Eye (tissue), 1 donor: ENCODE measurements at regions not wholly inside any gene's neighbourhood (a gene's known extent, or its start where the extent isn't known, plus 50 kb on each side); places are given as distances from the start of the nearest gene placed in this dataset.
A peak's percentile ranks its signal among the peaks of the same experiment; 100 is the strongest.
"Not testable (repeated sequence)": the region's sequence is repeated elsewhere in the genome, so short reads cannot be mapped to it uniquely, and the experiment has no call there.

Source experiments
- DNase-seq: peaks from one replicate; pipeline ENCODE4 v3.0.0-alpha.2; 2015

DNA sequence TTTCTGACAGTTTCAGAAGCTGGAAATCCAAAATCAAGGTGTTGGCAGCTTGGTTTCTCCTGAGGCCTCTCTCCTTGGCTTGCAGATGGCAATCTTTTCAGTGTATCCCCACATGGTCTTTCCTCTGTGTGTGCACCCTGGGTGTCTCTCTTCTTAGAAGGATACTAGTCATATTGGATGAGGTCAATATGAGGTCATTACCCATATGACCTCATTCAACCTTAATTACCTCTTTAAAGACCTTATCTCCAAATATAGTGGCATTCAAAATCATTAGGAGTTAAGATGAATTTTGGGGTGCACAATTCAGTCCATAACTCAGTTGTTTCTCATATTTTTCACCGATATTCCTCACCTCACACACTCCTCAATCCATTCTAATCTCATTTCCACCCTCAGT is 92.4 kb upstream of the TGM3 start:
- no peak for DNase-seq

DNA sequence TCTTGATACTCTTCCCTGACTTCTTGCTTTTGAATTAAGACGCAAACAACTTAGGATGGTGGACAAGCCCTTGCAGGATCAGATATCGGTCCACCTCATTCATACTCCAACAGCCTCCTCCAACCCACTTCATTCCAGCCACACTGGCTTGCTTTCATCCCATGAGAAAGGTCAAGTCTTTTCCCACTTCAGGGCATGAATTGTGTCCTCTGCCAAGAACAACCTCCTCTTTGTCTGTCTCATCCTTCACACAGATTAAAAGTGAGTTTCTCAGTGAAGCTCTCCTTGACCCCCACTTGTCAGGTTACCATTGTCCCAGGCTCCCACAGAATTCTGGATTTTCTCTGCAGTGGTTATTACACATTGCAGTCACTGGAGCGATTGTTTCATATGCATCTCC is 91.8 kb upstream of the TGM3 start:
- no peak for DNase-seq

DNA sequence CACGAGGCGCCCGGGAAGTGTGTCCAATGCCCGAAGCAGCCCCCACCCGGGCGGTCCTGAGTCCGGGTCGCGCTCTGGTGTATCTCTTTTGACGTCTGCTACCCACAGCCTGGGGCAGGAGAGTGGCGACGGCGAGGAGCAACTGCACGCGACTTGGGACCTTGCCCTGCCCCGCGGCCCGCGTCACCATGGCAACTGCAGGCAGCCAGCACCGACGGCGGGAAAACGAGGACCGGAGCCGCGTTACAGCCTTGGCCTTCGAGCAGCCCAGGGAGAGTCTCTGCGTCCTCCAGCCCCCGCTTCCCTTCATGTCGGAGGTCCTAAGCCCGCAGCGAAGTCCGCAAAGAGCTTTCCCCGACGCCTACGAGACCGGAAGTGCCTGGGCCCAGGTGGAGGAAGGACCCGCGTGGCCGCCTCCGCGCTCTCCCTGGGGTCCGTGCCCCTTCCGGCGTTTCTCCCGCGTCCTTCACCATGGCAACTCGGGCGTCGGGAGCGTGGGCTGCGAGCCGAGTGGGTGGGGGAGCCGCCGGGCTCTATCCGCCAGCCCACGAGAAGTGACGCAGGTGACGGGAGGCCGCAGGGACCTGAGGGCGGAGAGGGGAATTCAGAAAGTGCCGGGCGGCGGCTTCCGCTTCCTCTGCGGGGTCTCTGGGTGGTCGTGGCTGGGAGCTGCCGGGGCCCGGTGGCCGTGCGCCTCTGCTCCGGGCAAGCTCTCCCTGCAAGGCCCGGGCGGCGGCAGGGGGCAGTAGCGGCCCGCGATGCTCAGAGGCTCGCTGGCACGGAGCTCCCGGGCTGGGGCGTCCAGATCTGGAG is 88.6 kb upstream of the TGM3 start:
- peak; percentile 92 for DNase-seq

DNA sequence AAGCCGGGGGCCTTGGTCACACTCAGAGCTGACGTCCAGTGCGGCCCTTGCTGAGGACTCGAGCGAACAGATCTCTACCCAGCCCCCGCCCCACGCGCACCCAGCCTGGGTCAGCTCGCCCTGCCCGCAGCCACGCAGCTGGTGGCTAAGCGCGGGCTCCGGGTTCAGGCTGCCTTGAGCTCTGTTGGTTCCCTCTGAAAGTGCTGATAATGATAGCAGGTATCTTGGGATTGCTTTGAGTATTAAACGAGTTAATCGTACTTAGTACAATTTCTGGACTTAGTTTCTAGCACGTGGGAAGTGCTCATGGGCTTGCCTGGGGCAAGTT is 88.1 kb upstream of the TGM3 start:
- DNase-seq = no peak

DNA sequence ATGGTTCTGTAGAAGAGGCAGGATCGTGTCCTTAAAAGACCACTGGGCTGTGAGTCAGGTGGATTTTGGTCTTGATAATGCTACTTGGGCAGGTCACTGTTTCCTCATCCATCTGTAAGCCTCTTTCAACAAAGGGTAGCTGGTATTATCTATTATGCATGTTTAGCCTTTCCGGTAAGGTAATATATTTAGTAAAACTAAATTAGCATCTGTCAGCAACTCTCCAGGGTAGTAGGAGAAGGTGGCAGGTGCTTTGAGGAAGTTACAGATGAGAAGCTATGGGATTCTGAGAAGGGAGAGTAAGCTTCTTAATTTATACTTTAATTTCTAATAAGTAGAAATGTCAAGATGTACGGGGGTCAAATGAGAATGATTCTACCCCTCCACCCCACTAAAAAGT is 86.9 kb upstream of the TGM3 start:
- no peak for DNase-seq

DNA sequence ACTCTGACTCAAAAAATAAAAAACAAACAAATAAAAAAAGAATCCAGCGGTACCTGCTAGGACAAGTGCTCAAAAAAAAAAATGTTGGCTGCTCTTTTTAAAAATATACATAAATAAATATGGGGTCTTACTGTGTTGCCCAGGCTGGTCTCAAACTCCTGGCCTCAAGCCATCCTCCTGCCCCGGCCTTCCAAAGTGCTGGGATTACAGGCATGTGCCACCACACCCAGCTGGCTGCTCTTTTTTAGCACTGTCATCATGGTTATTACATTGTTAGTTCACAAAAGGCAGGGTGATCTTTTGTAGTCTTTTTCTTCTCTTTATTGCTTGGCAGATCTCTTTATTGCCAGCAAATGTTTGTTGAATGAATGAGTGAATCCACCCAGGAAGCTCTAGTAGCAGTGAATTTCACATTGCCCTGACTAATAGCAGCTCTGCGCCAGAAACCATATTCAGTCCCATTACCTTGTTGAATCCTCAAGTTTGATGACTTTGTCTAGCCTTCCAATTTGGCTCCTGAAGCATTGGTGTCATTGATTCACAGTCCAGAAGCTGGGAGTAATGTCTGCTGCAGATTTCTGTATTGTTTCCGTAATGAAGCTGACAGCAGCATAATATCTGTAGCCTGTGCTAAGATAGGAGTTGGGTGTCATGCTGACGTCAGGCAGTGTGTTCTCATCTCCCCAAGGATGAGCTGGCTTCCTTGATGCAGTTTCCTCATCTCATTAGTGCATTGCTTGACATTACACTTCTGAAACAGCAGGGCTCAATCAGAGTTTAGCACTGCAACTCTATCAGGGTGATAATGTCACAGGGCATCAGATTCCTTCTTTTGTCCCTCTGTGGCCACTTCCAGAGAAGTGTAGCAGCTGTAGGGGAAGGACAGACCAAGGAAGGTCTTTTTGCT is 84.9 kb upstream of the TGM3 start:
- DNase-seq = peak; percentile 20

DNA sequence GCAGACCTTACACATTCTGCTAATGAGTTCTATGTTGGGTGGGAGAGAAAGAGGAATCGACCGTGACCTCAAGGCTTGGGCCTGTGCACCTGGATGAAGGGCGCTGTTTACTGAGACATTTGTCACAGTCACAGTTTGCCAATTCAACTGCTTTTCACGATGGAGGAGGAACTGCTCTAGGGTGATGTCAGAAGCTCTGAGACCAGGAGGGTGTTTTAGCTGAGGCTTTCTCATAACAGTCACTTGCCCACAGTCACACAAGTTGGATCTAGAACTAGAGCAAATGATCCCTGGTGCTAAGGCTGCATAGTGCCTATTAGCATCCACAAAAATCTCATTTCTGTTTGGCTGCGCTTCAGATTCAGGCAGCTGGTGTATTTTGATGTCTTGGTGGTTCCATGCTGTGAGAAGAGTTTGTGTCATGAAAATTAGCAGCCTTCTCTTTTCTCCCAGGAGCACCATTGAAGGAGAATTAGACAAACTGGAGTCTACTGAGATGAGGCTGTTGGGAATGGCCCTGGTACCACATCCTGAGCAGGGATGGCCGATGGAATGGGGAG is 83.3 kb upstream of the TGM3 start:
- no peak for DNase-seq

DNA sequence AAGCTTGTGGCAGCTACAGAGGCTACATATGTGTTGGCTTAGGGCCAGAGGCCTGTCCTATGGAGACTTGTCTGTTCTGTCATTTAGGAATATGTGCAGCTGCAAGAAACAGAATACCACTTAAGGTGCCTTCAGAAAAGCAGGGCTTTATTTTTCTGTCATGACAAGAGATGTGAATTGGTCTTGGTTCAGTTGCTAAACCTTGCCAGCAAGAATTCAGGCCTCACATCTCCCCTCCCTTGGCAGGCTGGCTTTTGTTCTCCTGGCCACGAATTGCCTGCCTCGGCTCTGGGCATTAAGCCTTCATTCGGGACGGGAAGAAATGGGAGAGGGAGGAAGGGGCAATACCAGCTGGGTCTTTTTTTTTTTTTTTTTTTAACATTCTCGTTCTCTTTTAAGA is 82.4 kb upstream of the TGM3 start:
- no peak for DNase-seq

DNA sequence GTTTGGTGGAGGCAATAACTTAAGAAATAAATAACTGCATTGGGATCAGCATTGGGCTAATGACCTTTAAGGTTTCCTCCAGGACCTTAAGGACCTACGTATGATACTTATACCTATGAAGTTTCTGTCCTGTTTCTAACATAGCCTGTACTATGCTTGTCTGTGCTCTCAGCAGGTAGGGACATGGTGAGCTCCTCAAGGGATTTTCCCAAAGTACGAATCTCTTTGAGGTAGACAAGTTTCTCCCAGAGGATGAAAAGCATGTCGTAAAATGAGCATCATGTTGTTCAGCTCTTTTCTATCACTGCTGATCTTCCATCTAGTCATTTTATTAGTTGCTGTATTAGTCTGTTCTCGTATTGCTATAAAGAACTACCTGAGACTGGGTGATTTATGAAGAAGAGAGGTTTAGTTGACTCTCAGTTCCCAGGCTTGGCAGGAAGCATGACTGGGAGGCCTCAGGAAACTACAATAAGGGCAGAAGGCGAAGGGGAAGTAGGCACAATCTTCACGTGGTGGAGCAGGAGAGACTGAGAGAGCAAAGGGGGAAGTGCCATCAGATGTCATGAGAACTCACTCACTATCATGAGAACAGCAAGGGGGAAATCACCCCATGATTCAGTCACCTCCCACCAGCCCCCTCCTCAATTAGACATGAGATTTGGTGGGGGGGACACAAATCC is 77.8 kb upstream of the TGM3 start:
- DNase-seq = no peak

DNA sequence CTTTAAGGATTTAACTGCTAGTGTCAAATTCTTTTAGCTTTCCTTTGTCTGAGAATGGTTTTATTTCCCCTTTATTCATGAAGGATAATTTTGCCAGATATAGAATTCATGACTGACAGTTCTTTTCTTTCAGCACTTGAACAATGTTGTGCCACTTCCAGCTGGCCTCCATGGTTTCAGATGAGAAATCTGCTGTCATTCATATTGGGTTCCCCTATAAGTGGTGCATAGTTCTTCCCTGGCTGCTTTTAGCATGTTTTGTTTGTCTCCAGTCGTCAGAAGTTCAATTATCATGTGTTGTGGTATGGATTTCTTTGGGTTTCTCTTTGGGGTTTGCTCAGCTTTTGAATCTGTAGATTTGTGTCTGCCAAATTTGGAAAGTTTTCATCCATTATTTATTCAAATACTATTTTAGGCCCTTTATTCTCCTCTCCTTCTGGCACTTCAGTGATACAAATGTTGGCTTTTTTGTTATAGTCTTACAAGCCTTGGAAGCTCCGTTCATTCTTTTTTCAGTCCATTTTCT is 76.3 kb upstream of the TGM3 start:
- DNase-seq = no peak

DNA sequence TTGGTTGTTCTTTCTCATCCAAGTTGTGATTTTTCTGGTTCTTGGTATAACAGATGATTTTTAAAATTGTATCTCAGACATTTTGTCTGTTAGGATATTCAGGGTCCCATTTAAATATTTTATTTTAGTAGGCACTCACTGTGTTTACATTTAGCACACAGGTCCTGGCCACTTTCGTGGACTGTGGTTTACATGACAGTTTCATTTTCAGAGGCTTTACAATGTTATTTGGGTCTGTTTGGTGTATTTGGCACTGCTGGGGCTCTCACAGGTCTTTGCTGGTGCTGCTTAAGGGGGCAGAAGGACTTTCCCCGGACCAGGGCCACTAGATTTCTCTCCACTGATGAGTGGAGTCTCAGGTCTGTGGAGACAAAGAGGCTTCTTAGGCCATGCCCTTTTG is 75.5 kb upstream of the TGM3 start:
- DNase-seq = no peak

DNA sequence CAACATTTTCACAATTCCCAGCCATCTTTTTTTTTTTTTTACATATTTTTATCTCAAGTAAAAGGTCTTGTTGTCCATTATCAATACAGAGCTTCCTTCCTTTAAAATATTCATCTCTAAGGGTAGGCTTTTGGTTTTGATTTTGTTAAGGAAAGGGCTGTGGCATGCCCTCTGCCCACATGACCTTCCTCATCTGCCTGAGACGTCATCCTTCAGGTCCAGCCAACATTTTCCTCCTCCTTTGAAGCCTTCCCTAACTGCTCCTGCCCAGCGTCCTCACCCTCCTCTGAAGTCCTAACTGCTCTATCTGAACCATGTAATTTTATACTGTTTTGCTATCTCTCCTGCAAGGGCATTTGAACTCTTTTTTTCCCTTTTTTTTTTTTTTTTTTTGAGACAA is 73.9 kb upstream of the TGM3 start:
- DNase-seq = no peak

DNA sequence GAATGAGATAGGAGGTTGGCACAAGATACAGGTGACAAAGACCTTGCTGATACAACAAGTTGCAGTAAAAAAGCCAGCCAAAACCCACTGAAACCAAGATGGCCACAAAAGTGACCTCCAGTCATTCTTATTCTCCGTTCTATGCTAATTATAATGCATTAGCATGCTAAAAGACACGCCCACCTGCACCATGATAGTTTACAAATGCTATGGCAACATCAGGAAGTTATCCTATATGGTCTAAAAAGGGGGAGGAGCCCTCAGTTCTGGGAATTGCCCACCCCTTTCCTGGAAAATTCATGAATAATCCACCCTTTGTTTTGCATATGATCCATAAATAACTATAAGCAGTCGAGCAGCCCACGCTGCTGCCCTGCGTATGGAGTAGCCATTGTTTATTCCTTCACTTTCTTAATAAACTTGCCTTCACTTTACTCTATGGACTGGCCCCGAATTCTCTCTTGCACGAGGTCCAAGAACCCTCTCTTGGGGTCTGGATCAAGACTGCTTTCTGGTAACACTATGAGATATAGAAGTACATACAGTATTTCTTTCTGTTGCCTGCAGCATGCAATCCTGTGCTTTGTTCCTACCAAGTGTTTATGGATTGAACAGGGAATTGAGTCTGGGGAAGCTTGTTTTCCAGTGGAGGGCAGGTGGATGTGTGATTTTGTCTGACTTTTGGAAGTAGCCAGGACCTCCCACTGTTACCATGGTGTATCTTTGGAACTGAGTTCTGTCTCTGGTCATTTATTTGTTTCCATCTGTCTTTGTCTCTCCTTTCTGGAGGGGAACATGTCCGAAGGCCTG is 72.0 kb upstream of the TGM3 start:
- DNase-seq = no peak

DNA sequence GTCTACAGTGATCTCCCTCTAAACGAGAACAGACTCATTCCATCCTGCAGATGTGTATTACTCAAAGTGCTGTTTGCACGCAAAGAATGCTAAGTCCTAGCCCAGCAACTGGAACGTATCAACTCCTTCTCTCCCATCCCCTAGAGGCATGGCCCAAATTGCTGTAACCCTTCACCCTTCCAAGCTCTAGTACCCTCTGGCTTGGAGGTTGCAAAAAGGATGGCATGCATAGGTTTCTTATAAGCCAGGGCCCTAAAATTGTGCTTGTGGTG is 71.5 kb upstream of the TGM3 start:
- DNase-seq = no peak

DNA sequence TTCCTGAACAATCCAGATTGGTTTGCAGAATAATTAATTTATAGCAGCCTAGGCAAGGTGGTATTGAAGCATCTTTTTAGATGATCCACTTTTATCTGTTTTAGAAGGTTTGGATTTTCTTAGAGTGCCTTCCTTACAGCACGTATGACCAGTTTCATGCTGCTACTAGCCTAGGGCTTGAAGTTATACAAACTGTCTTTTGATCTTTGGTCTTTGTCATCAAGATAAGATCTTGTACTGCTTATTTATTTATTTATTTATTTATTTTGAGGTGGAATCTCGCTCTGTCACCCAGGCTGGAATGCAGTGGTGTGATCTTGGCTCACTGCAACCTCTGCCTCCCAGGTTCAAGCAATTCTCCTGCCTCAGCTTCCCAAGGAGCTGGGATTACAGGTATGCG is 68.5 kb upstream of the TGM3 start:
- not testable (repeated sequence) for DNase-seq

DNA sequence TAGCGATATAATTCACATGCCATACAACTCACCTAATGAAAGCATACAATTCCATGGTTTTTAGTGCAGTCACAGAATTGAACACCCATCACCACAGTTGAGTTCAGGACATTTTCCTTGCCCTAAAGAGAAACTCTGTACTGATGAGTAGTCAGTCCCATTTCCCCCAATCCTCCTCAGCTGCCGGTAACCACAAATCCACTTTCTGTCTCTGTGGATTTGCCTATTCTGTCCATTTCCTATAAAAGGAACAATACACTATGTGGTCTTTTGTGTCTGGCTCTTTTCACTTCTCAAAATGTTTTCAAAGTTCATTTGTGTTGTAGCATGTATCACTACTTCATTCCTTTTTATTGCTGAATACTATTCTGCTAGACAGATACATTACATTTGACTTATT is 67.9 kb upstream of the TGM3 start:
- DNase-seq = no peak

DNA sequence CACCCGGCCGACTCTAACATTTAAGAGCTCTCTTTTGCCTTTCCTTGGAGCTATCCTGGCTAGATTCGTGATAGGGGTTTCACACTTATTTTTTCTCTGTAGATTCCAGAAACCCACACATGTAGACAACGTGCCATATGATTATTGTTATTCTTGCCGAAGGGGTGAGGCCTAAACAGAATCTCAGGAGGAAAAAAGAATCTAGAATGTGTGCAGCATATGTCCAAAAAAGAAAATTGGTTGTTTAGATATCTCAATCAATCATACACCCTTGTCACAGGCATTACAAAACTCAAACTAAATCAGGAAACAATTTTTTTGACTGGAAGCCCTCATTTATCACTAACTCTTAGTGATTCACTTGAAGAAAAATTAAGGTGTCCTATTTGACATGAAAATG is 66.9 kb upstream of the TGM3 start:
- DNase-seq = no peak

DNA sequence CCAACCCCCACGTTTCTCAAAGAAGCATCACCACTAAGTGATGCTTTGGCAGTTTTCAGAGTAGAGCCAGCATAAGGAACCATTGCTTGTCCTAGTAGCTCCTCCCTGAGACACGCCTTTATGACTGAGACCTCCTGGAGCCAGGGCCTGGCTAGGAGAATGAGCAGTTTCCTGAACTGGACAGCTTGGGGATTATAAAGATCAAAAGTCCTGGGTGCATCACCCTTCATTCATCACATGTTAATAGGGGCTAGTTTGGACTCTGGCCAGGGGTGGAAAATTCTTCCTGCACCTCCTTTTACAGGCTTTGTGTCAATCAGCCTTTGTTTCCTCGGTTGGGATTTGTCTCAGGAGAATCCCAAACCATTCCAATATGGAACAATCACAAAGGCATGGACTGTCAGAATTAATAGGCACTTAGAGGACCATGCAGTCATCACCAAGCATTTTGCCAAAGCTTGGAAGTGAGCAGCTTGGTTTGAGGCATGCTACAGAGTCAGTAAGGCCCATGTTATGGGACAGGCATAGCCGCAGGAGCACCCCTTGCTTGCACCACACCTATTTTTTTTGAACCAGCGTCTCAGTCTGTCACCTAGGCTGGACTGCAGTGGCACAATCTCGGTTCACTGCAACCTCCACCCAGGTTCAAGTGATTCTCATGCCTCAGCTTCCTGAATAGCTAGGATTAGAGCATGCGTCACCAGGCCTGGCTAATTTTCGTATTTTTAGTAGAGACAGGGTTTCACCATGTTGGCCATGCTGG is 64.9 kb upstream of the TGM3 start:
- DNase-seq = no peak

DNA sequence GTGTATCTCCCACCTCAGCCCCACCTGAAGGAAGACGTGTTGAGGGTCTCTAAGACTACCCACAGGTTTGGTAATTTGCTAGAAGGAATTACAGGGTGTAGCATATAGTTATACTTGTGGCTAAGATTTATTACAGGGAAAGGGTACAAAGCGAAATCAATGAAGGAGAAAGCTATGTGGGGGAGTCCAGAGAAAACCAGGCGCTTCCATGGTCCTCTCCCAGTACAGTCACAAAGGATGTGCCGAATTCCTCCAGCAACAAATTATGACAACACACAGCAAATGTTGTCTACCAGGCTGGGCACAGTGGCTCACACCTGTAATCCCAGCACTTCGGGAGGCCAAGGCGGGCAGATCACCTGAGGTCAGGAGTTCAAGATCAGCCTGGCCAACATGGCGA is 64.1 kb upstream of the TGM3 start:
- no peak for DNase-seq

DNA sequence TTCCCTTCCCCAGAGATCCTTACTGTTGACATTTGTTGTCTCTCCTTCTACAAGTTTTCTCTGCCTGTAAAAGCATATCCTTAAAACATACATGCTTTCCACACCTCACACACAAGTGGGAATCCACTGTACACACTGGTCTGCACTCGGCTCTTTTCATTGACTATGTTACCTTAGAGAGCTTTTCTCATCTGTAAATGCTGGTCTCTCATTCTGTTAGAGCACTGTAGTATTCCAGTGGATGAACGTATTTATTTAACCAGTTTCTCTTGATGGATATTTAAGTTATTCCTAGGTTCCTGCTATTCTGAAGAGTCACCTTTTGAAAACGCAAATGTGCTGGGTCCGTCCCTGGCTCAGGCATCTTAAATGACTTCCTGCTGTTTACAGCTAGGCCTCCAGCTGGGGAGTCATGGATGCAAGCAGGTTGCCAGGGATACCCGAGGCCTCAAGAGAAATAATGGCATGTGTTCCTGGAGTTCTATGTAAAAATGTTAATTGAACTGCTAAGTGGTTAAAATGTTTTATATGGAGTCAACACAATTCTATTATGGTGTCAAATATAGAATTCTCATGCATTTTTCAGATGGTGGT is 61.1 kb upstream of the TGM3 start:
- DNase-seq = peak; percentile 62

DNA sequence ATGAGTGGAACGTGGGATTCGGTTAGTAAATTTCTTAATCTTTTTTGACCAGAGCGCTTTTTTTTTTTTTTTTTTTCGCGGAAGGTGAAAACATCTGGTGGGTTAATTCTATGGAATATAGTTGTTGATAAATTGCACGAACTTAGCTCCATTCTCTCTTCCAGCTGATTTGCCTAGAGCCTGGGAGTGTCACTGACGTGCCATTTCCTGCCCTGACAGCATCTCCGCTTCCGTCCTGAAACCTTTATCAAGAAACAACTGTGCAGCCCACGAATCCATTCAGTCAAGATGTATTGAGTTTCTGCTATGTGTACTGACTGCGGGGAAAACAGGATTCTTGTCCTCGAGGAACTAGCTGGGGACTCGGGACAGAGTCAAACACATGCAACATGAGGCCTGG is 59.5 kb upstream of the TGM3 start:
- DNase-seq = peak; percentile 52
